ENCODE measurements at regions not wholly inside any gene's neighbourhood (a gene's known extent, or its start where the extent isn't known, plus 50 kb on each side); places are given as distances from the start of the nearest gene placed in this dataset.

DNA sequence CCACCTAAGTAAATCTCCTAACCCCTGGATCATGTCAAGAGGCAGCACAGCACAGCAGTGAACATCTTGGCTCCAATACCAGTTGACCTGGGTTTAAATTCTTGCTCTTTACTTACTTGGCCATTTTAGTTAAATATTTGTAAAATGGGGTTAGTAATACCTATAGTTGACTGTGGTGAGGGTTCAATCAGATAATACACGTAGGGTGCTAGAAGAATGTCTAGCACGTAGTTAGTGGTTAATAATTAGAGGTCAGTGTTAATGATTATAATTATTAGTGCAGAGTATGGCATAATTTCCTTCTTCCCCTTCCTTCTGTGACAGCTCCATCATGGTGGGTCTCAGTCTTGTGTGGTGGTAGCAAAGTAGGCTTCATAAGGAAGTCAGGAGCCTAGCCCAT lies 520.8 kb downstream of the INSC start:
- no peak for TF ChIP-seq GATA3 (IDR thresholded peaks at IDR 0.05; ENCODE audit: low read depth, low read length)
- TF ChIP-seq GATA2 (IDR thresholded peaks at IDR 0.05; ENCODE audit: low read depth, low read length): no peak

- TF ChIP-seq GATA3 (IDR thresholded peaks at IDR 0.05; ENCODE audit: low read depth, low read length) (no peak), GATA2 (IDR thresholded peaks at IDR 0.05; ENCODE audit: low read depth, low read length) (no peak)
These were observed 521.9 kb downstream of the INSC start for GRCh38 chr11:15636521-15637089.

DNA sequence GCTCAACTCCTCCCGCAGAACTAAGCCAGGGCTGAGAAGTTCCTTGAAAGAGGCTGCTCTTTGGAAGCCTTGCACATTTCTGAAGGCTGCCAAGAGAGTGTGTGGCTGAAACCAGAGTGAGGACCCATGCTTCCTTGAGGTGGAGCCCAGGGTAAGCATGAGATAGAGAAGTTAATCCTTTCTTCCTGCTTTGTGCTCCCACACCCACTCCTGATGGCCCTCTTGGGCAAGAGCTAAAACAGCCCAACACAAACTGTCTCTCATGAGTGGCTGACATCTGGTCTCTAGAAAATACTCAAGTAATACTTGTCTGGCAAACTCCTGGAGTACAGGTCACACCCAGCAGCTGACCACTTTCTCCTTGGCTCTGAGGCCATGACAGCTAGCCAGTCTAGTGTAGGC lies 523.7 kb downstream of the INSC start:
- no peak for TF ChIP-seq GATA3 (IDR thresholded peaks at IDR 0.05; ENCODE audit: low read depth, low read length)
- no peak for TF ChIP-seq GATA2 (IDR thresholded peaks at IDR 0.05; ENCODE audit: low read depth, low read length)

DNA sequence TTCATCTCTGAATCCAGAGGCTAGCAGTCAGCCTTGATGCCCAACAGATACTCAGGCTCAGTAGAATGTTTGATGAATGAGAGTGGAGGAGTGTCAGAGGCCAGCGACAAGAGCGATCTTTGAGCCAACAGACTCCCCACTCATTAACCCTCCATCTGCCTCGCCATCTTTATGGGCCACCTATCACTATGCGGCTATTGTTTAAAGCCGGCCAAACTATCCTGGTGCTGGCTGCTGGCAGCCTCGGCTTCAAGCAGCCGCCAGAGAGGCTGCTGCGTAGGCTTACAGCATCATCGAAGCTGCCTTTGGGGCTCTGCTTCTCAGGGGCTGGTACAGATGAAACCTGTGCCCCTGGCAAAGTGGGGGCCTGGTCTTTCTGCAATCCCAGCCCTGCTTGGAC lies 525.6 kb downstream of the INSC start:
- TF ChIP-seq GATA3 (IDR thresholded peaks at IDR 0.05; ENCODE audit: low read depth, low read length) (no peak), GATA2 (IDR thresholded peaks at IDR 0.05; ENCODE audit: low read depth, low read length) (no peak)

GRCh38 chr11:15641271-15642045 lies 526.7 kb downstream of the INSC start:
- no peak for TF ChIP-seq GATA2 (IDR thresholded peaks at IDR 0.05; ENCODE audit: low read depth, low read length)
- no peak for TF ChIP-seq GATA3 (IDR thresholded peaks at IDR 0.05; ENCODE audit: low read depth, low read length)

- no peak for TF ChIP-seq GATA2 (IDR thresholded peaks at IDR 0.05; ENCODE audit: low read depth, low read length)
- TF ChIP-seq GATA3 (IDR thresholded peaks at IDR 0.05; ENCODE audit: low read depth, low read length): no peak
These were observed 530.5 kb downstream of the INSC start for GRCh38 chr11:15645201-15645600.

DNA sequence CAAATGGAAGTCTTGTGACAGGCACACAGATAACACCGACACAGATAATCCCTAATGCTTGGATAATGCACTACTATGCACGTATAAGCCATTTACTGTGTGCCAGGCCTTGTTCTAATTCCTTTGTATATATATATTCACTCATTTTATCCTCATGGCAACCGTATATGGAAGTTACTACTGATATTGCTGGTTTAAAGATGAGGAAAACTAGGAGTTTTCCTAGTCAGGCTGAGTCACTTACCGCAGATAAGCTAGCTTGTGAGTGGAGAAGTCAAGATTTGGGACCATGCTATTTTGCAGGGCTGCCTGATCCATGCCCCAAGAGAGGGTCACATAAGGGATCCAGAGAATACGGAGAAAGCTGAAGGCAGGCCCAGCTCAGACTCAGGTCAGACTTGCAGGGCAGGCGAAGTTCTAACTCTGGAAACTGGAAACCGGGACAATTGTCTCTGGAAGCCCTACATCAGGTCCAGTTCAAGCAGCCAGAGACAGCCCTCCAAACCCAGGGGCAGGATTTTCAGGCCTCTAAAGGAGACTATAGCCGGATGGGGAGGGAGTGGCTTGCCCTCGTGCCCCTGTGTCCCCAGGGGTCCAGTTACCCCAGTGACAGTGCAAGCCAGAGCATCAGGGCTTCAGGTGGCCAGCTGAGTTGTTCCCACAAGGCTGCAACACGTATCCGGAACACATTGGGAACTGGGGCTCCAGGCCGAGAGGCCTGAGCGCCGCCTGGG lies 534.8 kb downstream of the INSC start:
- TF ChIP-seq GATA2 (IDR thresholded peaks at IDR 0.05; ENCODE audit: low read depth, low read length) (no peak), GATA3 (IDR thresholded peaks at IDR 0.05; ENCODE audit: low read depth, low read length) (no peak)

DNA sequence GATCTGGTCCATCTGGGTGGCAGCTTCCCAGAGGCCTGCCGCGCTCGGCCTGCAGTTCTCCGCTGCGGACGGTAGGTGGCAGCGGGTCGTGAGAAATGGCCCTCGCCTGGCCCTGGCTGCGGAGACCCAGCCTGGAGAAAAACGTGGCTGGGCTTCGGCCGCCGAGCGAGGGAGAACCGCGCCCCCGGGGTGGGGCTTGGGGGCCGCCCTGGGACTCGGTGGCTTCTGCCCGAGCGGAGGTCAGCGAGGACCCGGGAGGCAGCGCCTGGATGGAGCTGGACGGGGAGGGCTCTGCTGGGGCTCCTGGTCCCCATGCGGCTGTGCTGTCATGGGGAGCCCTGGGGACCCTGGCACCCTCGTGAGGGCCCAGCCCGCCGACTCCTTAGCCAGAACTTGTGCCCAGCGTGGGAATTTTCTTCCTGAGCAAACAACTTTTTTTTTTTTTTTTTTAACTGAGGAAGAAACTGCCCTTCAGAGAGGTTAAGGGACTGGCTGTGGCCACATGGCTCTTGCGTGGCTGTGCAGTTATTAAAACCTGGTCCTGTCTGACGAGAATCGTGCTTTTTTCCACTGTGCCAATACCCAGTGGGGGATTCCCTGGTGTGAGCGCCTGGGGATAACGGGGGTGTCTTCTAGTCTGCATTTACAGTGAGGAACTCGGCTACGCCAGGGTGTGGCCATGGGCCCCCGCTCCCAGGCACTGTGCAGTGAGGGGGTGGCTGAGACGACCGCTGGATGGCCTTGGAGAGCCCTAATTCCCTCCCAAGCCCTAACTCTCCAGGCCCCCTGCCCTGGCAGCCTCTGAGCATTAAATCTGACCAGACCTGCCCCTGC lies 535.6 kb downstream of the INSC start:
- TF ChIP-seq GATA3 (IDR thresholded peaks at IDR 0.05; ENCODE audit: low read depth, low read length): no peak
- TF ChIP-seq GATA2 (IDR thresholded peaks at IDR 0.05; ENCODE audit: low read depth, low read length): 0 out of 2 replicates have a peak, but pooled peaks have one; percentile 14

DNA sequence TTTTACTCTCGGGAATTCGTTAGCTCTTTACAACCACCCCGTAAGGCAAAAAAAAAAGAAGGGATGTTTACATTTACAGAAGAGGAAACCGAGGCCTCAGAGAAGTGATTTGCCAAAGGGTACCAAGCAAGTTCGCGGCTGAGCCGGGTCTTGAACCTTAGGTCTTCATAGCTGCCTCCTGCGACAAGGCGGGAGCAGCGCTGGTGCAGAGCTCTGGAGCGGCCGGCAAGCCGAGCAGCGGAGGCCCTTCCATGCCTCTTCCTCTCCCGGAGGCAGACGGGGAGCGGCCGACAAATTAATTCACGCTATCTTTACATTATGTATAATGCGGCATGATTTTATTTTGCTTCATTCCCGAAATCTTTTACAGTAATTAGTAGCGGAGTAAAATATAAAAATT lies 536.3 kb downstream of the INSC start:
- no peak for TF ChIP-seq GATA3 (IDR thresholded peaks at IDR 0.05; ENCODE audit: low read depth, low read length)
- no peak for TF ChIP-seq GATA2 (IDR thresholded peaks at IDR 0.05; ENCODE audit: low read depth, low read length)

- TF ChIP-seq GATA3 (IDR thresholded peaks at IDR 0.05; ENCODE audit: low read depth, low read length) (no peak), GATA2 (IDR thresholded peaks at IDR 0.05; ENCODE audit: low read depth, low read length) (no peak)
These were observed 537.1 kb downstream of the INSC start for GRCh38 chr11:15651816-15652215.

- TF ChIP-seq GATA2 (IDR thresholded peaks at IDR 0.05; ENCODE audit: low read depth, low read length): no peak
- no peak for TF ChIP-seq GATA3 (IDR thresholded peaks at IDR 0.05; ENCODE audit: low read depth, low read length)
These were observed 538.5 kb downstream of the INSC start for GRCh38 chr11:15653191-15653710.

GRCh38 chr11:15654451-15654850 lies 539.7 kb downstream of the INSC start:
- no peak for TF ChIP-seq GATA3 (IDR thresholded peaks at IDR 0.05; ENCODE audit: low read depth, low read length)
- TF ChIP-seq GATA2 (IDR thresholded peaks at IDR 0.05; ENCODE audit: low read depth, low read length): no peak

DNA sequence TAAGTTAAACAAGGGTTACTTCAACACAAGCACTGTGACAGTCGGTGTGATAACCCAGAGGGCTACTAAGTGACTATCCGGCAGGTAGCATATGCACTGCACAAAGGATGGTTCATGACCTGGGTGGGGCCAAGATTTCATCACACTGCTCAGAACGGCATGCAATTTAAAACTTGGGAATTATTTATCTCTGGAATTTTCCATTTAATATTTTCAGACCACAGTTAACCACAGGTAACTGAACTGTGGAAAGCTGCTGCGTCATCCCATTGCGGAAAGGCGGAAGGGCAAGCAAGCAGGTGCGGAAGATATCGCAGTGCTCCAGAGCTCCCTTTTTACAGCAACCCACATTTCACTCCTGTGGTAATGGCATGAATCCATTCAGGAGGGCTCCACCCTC lies 540.8 kb downstream of the INSC start:
- TF ChIP-seq GATA3 (IDR thresholded peaks at IDR 0.05; ENCODE audit: low read depth, low read length) (no peak), GATA2 (IDR thresholded peaks at IDR 0.05; ENCODE audit: low read depth, low read length) (no peak)

GRCh38 chr11:15657264-15657663 lies 542.5 kb downstream of the INSC start:
- TF ChIP-seq GATA3 (IDR thresholded peaks at IDR 0.05; ENCODE audit: low read depth, low read length) (no peak), GATA2 (IDR thresholded peaks at IDR 0.05; ENCODE audit: low read depth, low read length) (no peak)

Data from SH-SY5Y (cell line).